Ecto neural progenitor cell (in vitro differentiated cells): ENCODE measurements at regions not wholly inside any gene's neighbourhood (a gene's known extent, or its start where the extent isn't known, plus 50 kb on each side); places are given as distances from the start of the nearest gene placed in this dataset.

ENCODE experiments used
- DNase-seq: peaks from one replicate; pipeline ENCODE4 v3.0.0-alpha.2; 2018; ENCODE audit warnings: low spot score

DNA sequence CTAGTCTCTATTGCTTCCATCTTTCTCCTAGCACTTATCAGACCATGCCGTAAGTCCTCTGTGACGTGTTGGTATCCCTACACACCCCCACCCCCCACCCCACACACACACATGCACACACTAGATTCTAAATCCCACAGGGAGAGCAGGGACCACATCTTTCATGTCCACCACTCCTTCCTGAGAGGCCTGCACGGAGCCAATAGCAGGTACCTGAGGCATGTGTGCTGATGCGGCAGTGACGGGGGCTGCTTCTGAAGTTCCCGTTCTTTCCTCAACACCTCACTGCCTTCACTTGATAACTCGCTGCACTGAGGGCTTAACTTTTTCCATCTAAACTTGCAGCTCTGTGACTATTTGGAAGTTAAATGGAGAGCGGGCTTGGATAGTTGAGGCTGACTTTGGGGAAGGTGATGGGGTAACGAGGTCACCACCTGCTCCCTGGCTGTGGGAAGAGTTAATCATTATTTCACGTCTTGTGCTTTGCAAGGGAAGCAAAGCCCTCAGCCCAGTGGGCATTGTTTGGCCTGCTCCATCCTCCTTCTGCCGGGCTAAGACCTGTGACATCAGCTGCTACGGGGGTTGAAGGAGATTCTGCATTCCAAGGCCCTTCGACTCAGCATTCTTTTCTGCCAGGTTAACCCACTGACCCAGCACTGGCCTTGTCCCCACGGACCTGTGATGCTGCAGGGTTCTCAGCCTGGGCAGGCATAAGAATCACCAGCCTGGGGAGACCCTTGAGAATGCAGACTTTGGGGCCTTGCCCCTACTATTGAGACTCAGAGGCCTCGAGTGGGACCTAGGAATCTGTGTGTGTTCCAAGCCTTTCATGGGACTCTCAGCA, 187.8 kb downstream of the ANKRD60 start:
- no peak for DNase-seq

DNA sequence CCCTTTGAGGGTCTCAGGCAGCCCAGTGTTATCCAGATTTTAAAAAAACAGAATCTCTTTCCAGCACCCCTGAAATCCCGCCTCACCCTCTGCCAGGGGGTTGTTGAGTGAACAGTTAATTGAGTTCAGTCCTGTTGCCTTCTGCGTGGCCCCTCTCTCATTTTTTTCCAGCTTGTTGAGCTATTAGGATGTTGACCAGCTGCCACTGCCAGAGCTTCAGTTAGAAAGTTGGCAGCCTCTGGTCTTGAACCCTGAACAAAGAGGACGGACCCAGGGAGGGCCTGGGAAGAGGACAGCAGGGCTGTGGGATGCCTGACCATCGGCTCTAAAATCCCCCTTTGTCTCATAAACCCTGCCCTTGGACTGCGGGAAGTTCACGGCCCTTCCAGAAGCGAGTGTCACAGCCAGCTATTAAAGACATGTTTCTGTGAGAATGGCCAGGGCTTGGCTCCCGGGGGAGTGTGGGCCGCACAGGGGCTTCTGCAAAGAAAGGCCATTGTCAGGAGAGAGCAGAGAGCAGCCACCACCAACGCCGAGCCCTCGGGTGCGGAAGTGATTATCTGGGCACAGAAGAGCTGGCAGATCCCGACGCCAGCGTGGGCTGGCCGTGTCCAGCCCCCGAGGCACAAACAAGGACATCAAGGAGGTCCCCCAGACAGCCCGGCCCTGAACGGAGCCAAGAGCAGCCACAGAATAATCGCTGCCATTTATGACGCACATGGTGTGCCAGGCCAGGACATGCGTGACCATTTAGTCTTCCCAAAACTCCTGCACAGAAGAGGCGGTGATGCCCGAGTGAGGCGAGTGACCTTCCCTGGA, 189.0 kb downstream of the ANKRD60 start:
- DNase-seq: peak; percentile 23

DNA sequence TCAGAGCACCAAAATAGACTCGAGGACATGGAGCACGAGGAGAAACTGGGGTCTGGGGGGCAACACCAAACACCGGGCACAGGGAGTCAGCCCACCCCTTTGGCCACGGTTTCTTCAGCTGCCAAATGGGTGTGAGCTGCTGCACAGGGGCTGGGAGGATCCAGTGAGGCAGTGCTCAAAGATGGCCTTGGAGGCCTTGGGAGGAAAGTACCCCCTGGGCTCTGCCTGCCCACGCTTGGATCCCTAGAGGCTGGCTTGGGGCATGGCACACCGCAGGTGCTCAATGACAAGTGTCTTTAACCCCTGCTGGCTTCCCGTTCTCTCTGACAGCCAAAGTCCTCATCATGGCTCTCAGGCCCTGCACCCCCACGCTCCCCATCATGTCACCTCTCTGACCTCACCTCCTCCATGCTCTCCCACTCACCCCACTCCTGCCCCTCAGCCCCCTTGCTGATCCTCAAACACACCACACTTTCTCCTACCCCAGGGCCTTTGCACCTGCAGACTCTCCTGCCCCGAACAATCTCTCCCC, 190.3 kb downstream of the ANKRD60 start:
- peak; percentile 34 for DNase-seq

DNA sequence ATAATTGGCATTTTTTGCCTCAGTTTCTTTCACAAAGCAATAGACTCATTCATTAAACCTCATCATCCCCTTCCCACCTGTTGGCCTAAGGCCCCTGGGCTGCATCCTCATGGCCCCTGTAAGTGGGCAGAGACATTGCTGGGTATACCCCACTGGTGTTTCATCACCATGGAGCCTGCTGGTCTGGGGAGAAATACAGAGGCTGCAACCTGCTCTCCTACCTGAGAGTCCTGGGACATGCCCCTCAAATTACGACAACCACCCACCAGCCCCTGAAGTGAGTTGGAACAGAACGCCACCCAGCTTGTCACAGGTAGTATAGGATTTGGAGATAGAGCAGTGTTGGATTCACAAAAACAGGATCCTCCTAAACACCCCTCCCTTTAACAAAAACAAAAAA, 190.8 kb downstream of the ANKRD60 start:
- no peak for DNase-seq

DNA sequence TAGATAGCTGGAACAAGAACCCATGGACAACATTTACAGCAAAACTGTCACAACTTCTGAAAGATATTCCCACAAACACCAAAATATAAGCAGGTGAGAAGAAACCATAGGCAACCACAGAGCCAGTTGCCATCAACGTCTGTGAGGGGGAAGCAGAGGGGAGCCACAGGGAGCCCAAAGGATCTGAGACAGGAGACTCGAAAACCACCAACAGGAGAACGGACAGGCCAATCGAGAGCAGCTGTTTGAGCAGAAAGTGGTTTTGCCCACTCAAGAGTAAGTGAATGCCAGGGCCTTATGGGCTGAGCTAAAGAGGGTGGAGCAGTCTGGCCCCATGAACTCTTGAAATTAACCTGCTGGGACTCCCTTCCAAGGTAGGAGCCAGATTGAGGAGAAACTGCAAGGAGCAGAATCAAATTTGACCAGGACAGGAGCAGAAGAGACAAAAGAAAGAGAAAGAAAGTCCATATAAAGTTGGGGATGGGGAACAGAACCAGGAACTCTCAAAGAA, 195.4 kb downstream of the ANKRD60 start:
- peak; percentile 22 for DNase-seq

DNA sequence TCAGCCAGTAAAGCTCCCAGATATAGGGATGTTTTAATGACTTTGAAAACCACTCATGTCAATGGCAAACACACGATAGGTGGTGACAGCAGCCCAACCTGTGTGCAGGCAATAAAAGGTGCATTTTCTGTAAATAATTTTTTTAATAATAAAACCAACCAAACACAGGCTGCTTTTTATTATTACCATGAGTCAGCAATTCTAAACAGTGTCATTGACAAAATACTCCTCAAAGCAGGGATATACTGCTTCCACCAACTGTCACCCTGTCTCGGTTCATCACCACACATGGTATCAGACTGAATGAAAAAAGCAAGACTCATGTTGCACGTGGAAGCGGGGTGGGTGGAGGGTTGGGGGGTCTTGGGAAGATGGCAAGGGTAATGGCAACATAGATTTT, 195.9 kb downstream of the ANKRD60 start:
- no peak for DNase-seq

DNA sequence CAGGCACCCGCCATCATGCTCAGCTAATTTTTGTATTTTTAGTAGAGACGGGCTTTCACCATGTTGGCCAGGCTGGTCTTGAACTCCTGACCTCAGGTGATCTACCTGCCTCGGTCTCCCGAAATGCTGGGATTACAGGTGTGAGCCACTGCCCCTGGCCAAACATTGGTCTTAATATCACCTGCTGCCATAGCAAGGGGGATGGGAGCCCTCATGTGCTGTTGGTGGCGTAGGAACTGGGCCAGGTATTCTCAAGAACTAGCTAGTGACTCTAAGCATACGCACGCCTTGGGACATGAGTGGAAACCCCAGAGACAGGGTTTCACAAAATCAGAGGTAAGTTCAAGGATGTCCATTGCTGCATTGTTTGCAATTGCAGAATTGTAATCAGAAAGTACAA, 197.1 kb downstream of the ANKRD60 start:
- DNase-seq: peak; percentile 19

DNA sequence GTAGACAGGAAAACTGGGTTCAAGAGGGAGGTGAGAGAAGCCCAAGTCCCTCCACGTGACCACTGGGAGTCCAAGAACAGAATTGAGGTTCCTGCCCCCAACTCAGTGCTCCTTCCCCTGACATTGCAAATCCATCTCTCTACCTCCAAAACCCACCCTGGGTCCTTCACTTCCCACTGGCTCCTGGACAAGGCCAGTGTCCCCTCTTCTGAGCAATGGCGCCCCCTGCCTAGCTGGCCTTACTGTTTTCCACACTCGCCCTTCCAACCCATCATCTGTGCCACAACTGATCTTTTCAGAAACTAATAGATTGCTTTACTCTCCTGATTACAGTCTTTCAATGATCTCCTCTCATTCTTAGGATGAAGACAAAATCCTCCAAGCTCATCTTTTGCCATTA, 200.3 kb downstream of the ANKRD60 start:
- peak; percentile 54 for DNase-seq

DNA sequence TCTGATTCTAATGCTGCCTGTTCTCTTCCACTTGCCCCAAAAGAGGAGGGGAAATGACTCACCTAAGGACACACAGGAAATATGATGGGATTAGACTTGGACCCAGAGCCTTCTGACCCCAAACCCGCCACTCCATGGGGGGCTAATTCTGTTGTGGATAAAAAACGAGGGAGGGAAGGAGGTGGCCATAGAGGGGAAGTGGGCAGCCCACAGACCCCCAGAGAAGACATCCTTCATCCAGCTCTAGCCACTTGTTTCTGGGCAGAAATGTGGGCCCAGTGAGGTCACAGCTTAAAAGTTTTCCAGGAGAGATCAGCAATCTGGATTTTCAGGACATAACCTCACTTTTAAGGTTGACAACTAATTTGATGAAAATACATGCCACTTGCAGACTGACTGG, 202.1 kb downstream of the ANKRD60 start:
- peak; percentile 17 for DNase-seq

DNA sequence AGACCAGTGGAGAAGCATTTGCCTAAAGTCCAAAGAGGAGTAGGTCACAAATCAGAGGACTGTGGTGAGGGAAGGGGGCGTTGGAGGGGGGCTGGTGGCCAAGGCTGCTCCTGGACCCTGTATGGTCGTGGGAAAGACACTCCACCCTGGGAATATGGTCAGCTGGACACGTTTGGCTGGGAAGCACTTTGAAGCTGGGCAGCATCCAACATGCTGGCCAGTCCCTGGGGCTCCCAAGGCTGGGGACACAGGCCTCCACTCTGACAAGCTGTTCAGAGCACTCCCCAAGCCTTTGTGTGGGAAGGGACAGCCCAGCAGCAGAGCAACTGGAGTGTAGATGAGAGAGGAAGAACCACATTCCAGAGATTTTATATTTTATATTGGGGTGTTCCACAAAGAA, 203.2 kb downstream of the ANKRD60 start:
- DNase-seq: peak; percentile 27

DNA sequence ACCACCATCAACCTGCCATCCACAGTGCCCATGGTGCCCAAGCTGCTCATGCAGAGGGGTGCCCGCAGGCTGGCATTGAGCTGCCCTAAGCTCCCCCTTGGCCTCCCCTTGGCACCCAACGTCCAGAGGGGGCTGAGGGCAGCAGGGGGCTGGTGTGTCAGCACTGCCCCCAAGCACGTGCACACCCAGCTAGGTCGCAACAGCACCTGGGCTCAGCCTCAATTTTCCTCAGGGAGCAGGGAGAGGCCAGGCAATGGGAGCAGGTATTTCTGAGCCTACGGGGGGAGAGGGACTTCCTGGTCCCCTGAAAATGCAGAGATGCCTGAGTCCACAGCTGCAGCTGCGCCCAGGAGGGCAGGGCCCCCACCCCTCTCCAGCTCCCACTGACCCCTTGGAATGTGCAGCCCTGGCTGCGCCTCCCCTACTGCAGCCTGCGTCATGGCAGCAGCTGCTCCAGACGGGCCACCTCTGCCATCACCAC, 204.2 kb downstream of the ANKRD60 start:
- DNase-seq: peak; percentile 32

DNA sequence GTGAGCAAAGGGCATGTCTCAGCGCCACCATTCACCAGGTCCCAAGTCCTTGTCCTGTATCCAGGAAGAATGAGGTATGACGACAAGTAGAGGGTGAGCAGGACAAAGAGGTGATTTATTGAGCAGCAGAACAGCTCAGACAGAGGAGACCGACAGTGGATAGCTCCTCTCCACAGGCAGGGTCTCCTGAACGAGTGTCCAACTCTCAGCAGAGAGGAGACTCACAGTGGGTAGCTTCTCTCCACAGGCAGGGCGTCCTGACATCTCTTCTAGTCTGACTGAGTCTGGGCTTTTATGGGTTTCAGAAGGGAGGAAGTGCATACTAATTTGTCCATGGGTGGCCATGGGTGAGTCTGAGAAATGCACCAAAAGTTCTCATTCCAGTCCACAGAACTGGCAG, 204.7 kb downstream of the ANKRD60 start:
- DNase-seq: peak; percentile 19

DNA sequence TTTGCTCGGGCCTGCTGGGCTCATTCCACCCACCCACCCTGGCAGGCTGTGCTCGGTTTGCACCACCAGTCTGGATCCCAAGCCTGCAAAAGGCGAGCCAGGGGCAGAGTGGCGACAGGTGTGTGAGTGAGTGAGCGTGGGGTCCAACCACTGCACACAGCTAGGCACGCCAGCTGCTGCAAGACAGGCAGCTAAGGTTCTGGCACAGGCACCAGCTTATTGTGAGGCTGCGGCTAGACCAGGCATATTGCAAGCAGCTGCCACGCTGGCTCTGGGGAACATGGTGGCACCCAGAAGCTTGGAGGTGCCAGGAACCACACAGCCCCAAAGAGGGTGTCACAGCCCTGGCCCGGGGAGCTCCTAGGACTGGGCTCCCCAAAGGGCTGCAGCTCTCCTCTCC, 205.1 kb downstream of the ANKRD60 start:
- no peak for DNase-seq

DNA sequence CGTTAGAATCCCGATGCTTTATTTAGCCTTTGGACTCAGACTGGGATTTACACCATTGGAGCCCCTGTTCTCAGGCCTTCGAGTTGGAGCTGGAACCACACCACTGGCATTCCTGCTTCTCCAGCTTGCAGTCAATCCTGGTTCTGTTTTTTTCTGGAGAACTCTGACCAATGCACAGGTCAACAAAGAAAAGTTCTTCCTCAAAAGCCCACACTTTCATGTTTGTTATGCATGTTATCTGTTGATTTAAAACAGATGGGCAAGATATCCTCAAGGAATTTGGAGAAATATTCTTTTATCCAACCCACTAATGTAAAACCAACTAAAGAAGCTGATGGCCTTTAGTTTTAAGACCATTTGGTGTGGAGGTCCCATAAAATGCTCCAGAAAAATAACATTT, 205.7 kb downstream of the ANKRD60 start:
- DNase-seq: no peak

DNA sequence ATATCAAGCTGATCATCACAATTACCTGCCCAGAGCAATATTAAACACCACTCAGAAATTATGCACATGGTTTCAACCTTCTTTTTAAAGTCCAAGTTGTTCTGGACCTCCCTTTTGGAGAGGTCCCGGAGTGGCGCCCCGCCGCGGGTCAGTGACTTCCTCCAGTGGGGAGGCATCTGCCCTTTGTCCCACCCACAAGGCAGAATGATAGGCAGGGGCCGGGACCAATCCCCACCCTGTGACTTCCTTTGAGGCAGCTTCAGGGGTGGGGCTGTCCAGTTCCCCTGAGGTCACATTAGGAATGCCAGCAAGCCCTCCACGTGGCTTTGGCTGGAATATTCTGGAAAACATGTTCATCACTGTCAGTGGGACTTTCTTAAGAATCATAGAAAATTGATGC, 207.0 kb downstream of the ANKRD60 start:
- DNase-seq: peak; percentile 48

DNA sequence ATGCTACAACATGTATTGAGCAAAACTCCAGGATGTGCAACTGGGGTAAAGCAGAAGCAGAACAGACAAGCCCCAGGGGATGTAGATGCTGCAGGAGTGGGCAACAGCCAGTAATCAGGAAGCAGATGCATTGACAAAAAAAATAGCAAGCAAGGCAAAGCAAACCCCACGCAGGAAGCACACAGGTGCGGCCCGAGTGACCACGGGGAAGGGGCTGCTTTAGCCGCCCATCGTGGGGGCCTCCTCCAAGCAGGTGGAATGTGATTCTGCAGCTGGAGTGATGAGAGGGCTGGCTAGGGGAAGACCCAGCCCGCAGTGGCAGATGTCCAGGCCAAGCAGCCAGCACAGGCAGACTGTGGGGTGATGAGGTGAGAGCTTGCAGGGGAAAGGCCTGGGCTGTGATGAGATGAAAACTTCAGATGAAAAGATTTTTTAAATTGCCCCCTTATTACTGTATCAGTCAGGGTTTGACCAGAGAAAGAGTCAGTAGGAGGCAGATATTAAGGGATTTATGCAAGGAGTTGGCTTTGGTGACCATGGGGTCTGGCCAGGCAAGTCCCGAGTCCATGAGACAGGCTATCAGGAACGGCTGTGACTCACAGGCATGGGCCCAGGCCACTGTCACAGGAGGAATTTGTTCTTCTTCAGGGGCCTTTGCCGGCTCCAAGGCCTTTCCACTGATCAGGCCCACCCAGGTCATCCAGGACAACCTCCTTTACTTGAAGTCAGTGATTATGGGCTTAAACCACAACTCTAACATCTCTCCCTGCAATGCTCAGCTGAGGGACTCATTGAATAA, 207.6 kb downstream of the ANKRD60 start:
- peak; percentile 39 for DNase-seq

DNA sequence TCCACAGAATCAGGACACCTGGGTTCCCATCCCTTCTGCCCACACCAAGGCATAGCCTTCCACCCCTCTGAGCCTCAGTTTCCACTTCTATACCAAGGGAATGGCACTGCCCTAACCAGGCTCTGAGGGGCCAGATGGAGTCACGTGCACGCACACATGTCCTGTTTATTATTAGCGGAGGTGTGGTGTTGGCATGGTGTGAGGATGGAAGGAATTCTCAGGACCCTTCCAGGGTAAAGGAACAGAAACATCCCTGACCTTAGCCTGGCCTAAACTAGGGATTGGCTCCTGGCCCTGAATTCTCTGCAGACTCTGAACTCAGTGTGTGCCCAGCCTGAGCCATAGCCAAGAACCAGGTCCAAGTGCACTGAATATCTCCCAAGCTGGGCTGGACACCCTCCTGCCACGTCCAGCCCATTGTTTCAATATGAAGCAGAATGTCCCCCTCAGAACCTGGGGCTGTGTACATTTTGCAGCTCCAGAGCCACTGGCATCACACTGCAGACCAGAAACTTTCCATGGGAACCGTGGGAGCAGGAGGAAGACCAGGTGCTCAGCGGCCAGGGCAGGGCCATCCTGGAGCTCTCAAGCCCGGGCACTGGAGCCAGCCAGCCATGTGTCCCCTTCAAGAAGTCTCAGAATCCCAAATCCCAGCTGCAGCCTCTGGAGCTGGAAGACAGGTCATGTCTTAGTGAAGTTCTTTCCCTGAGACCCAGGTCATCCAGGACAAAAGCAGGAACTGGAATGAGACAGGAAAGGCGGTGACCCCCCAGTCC, 208.4 kb downstream of the ANKRD60 start:
- peak; percentile 22 for DNase-seq

DNA sequence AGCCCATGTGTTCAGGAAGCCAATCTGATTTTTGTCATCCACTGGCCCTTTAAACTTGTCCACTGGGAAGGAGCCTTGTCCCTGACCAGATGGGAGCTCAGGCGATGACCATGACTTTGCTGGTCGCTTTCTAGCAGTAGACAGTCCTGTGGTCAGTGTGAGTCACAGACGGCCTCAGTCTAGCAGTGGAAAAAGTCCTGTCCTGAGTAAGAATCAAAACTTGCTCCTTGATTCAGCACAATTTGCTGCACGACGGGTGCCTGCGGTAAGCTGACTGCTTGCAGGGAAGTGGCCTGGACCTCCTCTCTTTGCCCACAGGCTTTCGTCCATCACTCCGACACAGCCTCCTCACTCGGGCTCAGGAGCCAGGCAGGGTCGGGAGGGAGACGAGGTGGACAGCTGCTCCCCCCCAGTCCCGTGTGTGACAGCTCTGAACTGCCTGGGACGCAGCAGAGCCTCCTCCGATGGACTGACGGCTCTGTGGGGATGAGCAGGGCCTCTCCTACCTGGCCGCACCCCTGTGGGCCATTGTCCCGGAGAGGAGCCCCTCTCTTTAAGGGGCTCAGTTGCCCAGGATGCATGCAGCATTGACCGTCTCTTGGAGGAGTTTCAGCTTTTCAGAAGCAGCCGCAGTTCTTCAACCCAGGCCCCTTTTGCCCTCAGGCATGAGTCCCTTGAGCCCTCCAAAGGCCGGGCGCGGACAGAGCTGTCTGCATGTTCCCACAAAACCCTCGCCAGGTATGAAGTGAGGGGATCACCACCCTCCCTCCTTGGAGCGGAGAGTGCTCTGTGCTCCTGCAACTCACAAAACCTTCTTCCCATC, 209.2 kb downstream of the ANKRD60 start:
- peak; percentile 41 for DNase-seq

DNA sequence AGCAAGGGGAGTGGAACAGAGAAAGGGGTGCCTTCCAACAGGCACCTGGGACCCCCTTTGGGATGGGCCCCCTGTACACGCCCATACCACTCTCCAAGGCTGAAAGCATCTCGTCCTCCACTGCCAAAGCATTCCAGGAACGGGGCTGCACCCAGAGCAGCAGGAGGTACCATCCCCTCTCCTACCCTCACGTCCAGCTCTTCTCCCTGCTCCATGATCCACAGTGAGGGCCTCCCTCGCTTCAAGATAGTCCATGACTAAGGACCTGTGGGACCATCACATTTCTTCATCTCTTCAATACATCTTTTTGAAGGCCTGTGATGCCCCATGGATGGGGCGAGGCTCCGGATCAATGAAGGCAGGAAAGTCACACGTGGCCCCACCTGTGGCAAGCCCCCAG, 209.9 kb downstream of the ANKRD60 start:
- DNase-seq: no peak

DNA sequence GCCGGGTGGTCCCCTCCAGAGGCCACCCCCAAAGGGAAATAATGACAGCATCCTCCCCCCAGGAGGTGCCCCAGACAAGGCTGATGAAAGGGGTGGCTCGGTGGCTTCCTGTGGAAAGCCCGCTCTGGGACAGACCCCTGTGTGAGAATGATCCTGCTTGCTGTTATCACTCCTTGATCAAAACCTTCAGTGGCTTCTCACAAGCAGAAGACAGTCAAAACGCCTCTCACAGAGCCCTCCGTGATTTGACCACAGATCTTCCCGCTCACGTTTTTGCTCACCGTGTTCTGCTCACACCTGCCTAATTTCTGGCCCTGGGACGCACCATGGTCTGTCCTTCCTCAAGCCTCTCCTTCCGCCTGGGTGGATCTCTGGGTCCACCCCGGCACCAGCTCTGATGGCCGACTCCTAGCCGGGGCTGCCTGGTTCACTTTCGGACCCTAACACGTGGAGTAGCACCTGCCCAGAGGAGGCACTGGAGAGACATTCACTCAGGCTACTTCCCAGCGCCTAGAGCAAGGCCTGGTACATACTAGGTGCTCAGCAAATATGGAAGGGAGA, 210.4 kb downstream of the ANKRD60 start:
- DNase-seq: peak; percentile 33
